ENCODE measurements at regions not wholly inside any gene's neighbourhood (a gene's known extent, or its start where the extent isn't known, plus 50 kb on each side); places are given as distances from the start of the nearest gene placed in this dataset.

DNA sequence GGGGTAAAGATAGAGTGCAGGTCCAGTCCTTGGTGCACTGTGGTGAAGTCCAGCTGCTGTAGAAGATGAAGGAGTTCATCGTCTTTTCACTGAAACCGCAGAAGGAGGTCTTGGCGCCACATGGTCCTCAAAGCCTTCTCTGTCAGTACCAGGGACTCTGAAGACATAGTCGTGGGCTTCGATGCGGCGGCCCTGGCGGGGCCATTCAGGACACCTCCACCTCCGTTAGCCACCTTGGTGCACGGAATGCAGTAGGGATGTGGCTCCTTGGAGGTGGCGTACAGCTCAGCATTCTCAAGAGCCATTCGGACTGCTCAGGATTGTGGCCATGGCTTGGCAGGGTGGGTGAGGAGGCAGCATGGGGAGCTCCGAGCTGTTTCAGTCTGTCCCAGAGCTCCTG lies 418.8 kb downstream of the SUCLG1 start:
- no peaks in the 10 kb centered on the region for H3K36me3 ChIP-seq (ENCODE audit: control insufficient read depth in 1 of 2, insufficient read depth in 2 of 2, low read length in 2 of 2)
- no peaks in the 10 kb centered on the region for H3K9me3 ChIP-seq (ENCODE audit: control insufficient read depth in 1 of 2, low read length in 2 of 2)
- no peak overlapping the region for H3K4me3 ChIP-seq (ENCODE audit: low read depth in 1 of 2, low read length in 2 of 2)
- H3K27ac ChIP-seq (ENCODE audit: low read depth, low read length) = no peak overlapping the region
- no peaks in the 10 kb centered on the region for H3K27me3 ChIP-seq (ENCODE audit: control insufficient read depth in 1 of 2, insufficient read depth in 2 of 2, low read length in 2 of 2)
- no peaks in the 10 kb centered on the region for H3K4me1 ChIP-seq (ENCODE audit: control insufficient read depth in 1 of 2, insufficient read depth in 2 of 2, low read length in 2 of 2)
- H3K9ac ChIP-seq (ENCODE audit: low read depth in 1 of 2, low read length in 2 of 2) = no peak overlapping the region

DNA sequence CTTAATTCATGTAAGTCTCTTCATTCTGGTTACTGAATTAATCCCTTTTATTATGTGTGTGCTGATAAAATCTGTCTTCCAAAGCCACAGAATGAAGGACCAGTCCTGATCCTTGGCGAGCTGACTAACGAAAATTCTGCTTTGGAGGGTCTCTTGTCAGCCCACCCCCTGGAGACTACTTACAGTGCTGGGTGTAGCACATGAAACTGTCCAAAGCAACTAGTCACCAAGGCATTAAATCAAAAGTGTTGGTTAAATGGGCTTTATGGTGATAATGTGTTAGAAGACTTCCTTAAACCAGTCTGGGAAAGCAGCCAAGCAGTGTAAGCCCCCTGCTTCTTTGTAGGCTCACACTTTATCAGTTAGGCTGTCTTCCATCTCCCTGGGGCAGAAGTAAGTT lies 420.2 kb downstream of the SUCLG1 start:
- Histone ChIP-seq H3K36me3 (ENCODE audit: control insufficient read depth in 1 of 2, insufficient read depth in 2 of 2, low read length in 2 of 2) (no peaks in the 10 kb centered on the region), H3K4me1 (ENCODE audit: control insufficient read depth in 1 of 2, insufficient read depth in 2 of 2, low read length in 2 of 2) (no peaks in the 10 kb centered on the region), H3K9me3 (ENCODE audit: control insufficient read depth in 1 of 2, low read length in 2 of 2) (no peaks in the 10 kb centered on the region), H3K27me3 (ENCODE audit: control insufficient read depth in 1 of 2, insufficient read depth in 2 of 2, low read length in 2 of 2) (no peaks in the 10 kb centered on the region), H3K4me3 (ENCODE audit: low read depth in 1 of 2, low read length in 2 of 2) (no peak overlapping the region), H3K27ac (ENCODE audit: low read depth, low read length) (no peak overlapping the region), H3K9ac (ENCODE audit: low read depth in 1 of 2, low read length in 2 of 2) (no peak overlapping the region)

DNA sequence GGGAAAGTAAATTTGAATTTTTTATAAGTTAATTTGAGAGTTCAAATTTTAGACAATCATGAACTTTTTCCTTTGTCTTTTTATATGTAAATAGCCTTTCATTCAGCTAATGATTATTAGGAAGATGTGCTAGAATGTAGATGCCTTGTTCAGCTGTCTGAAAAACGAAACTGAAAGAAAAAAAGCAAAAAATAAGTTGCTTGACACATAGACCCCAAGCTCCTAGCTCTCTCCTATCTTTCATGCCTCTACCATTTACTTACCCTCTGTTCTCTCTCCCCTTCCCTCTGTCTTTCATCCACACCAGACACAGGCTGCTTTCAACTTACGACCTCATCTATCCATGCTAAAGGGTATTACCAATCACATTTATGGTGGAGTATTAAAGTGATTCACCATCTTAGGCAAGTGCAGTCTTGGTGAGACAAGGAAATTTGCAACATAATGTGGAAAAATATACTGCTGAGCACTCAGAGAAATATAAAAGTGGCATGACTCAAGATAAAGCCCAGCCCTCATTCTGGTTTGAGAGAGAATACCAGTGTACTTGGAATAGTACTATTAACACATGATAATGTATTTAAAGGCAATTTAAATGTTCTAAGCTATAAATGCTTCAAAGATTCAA lies 425.6 kb downstream of the SUCLG1 start:
- Histone ChIP-seq H3K4me1 (ENCODE audit: control insufficient read depth in 1 of 2, insufficient read depth in 2 of 2, low read length in 2 of 2) (no peaks in the 10 kb centered on the region), H3K36me3 (ENCODE audit: control insufficient read depth in 1 of 2, insufficient read depth in 2 of 2, low read length in 2 of 2) (no peaks in the 10 kb centered on the region), H3K4me3 (ENCODE audit: low read depth in 1 of 2, low read length in 2 of 2) (no peak overlapping the region), H3K9me3 (ENCODE audit: control insufficient read depth in 1 of 2, low read length in 2 of 2) (no peaks in the 10 kb centered on the region), H3K27ac (ENCODE audit: low read depth, low read length) (no peak overlapping the region), H3K27me3 (ENCODE audit: control insufficient read depth in 1 of 2, insufficient read depth in 2 of 2, low read length in 2 of 2) (no peaks in the 10 kb centered on the region), H3K9ac (ENCODE audit: low read depth in 1 of 2, low read length in 2 of 2) (no peak overlapping the region)

- Histone ChIP-seq H3K9me3 (ENCODE audit: control insufficient read depth in 1 of 2, low read length in 2 of 2) (no peaks in the 10 kb centered on the region), H3K27ac (ENCODE audit: low read depth, low read length) (no peak overlapping the region), H3K27me3 (ENCODE audit: control insufficient read depth in 1 of 2, insufficient read depth in 2 of 2, low read length in 2 of 2) (no peaks in the 10 kb centered on the region), H3K4me1 (ENCODE audit: control insufficient read depth in 1 of 2, insufficient read depth in 2 of 2, low read length in 2 of 2) (no peaks in the 10 kb centered on the region), H3K9ac (ENCODE audit: low read depth in 1 of 2, low read length in 2 of 2) (no peak overlapping the region), H3K36me3 (ENCODE audit: control insufficient read depth in 1 of 2, insufficient read depth in 2 of 2, low read length in 2 of 2) (no peaks in the 10 kb centered on the region), H3K4me3 (ENCODE audit: low read depth in 1 of 2, low read length in 2 of 2) (no peak overlapping the region)
Observed at GRCh38 chr2:84031312-84032050, 427.6 kb downstream of the SUCLG1 start.

GRCh38 chr2:84029903-84030575 lies 429.0 kb downstream of the SUCLG1 start:
- no peaks in the 10 kb centered on the region for H3K36me3 ChIP-seq (ENCODE audit: control insufficient read depth in 1 of 2, insufficient read depth in 2 of 2, low read length in 2 of 2)

GRCh38 chr2:84026818-84027217 lies 432.3 kb downstream of the SUCLG1 start:
- no peaks in the 10 kb centered on the region for H3K9me3 ChIP-seq (ENCODE audit: control insufficient read depth in 1 of 2, low read length in 2 of 2)
- H3K9ac ChIP-seq (ENCODE audit: low read depth in 1 of 2, low read length in 2 of 2) = no peak overlapping the region
- no peaks in the 10 kb centered on the region for H3K27me3 ChIP-seq (ENCODE audit: control insufficient read depth in 1 of 2, insufficient read depth in 2 of 2, low read length in 2 of 2)
- no peaks in the 10 kb centered on the region for H3K36me3 ChIP-seq (ENCODE audit: control insufficient read depth in 1 of 2, insufficient read depth in 2 of 2, low read length in 2 of 2)
- no peak overlapping the region for H3K4me3 ChIP-seq (ENCODE audit: low read depth in 1 of 2, low read length in 2 of 2)
- no peak overlapping the region for H3K27ac ChIP-seq (ENCODE audit: low read depth, low read length)
- no peaks in the 10 kb centered on the region for H3K4me1 ChIP-seq (ENCODE audit: control insufficient read depth in 1 of 2, insufficient read depth in 2 of 2, low read length in 2 of 2)

More at GRCh38 chr2:84029903-84030575, 429.0 kb downstream of the SUCLG1 start:
- H3K4me1 ChIP-seq (ENCODE audit: control insufficient read depth in 1 of 2, insufficient read depth in 2 of 2, low read length in 2 of 2) = no peaks in the 10 kb centered on the region
- H3K27me3 ChIP-seq (ENCODE audit: control insufficient read depth in 1 of 2, insufficient read depth in 2 of 2, low read length in 2 of 2) = no peaks in the 10 kb centered on the region
- H3K4me3 ChIP-seq (ENCODE audit: low read depth in 1 of 2, low read length in 2 of 2) = no peak overlapping the region
- no peak overlapping the region for H3K27ac ChIP-seq (ENCODE audit: low read depth, low read length)
- no peaks in the 10 kb centered on the region for H3K9me3 ChIP-seq (ENCODE audit: control insufficient read depth in 1 of 2, low read length in 2 of 2)
- no peak overlapping the region for H3K9ac ChIP-seq (ENCODE audit: low read depth in 1 of 2, low read length in 2 of 2)

- no peak overlapping the region for H3K27ac ChIP-seq (ENCODE audit: low read depth, low read length)
- H3K9ac ChIP-seq (ENCODE audit: low read depth in 1 of 2, low read length in 2 of 2) = no peak overlapping the region
- H3K9me3 ChIP-seq (ENCODE audit: control insufficient read depth in 1 of 2, low read length in 2 of 2) = no peaks in the 10 kb centered on the region
- H3K4me3 ChIP-seq (ENCODE audit: low read depth in 1 of 2, low read length in 2 of 2) = no peak overlapping the region
- no peaks in the 10 kb centered on the region for H3K36me3 ChIP-seq (ENCODE audit: control insufficient read depth in 1 of 2, insufficient read depth in 2 of 2, low read length in 2 of 2)
- H3K27me3 ChIP-seq (ENCODE audit: control insufficient read depth in 1 of 2, insufficient read depth in 2 of 2, low read length in 2 of 2) = no peaks in the 10 kb centered on the region
- H3K4me1 ChIP-seq (ENCODE audit: control insufficient read depth in 1 of 2, insufficient read depth in 2 of 2, low read length in 2 of 2) = no peaks in the 10 kb centered on the region
Observed at GRCh38 chr2:84022810-84023431, 436.2 kb downstream of the SUCLG1 start.

GRCh38 chr2:84017010-84017409 lies 442.1 kb downstream of the SUCLG1 start:
- Histone ChIP-seq H3K9me3 (ENCODE audit: control insufficient read depth in 1 of 2, low read length in 2 of 2) (no peaks in the 10 kb centered on the region), H3K9ac (ENCODE audit: low read depth in 1 of 2, low read length in 2 of 2) (no peak overlapping the region), H3K4me3 (ENCODE audit: low read depth in 1 of 2, low read length in 2 of 2) (no peak overlapping the region), H3K4me1 (ENCODE audit: control insufficient read depth in 1 of 2, insufficient read depth in 2 of 2, low read length in 2 of 2) (no peaks in the 10 kb centered on the region), H3K27ac (ENCODE audit: low read depth, low read length) (no peak overlapping the region), H3K27me3 (ENCODE audit: control insufficient read depth in 1 of 2, insufficient read depth in 2 of 2, low read length in 2 of 2) (no peaks in the 10 kb centered on the region), H3K36me3 (ENCODE audit: control insufficient read depth in 1 of 2, insufficient read depth in 2 of 2, low read length in 2 of 2) (no peaks in the 10 kb centered on the region)

- H3K9me3 ChIP-seq (ENCODE audit: control insufficient read depth in 1 of 2, low read length in 2 of 2) = no peaks in the 10 kb centered on the region
- H3K4me1 ChIP-seq (ENCODE audit: control insufficient read depth in 1 of 2, insufficient read depth in 2 of 2, low read length in 2 of 2) = no peaks in the 10 kb centered on the region
- H3K4me3 ChIP-seq (ENCODE audit: low read depth in 1 of 2, low read length in 2 of 2) = no peak overlapping the region
- no peaks in the 10 kb centered on the region for H3K27me3 ChIP-seq (ENCODE audit: control insufficient read depth in 1 of 2, insufficient read depth in 2 of 2, low read length in 2 of 2)
- no peak overlapping the region for H3K9ac ChIP-seq (ENCODE audit: low read depth in 1 of 2, low read length in 2 of 2)
- no peaks in the 10 kb centered on the region for H3K36me3 ChIP-seq (ENCODE audit: control insufficient read depth in 1 of 2, insufficient read depth in 2 of 2, low read length in 2 of 2)
- no peak overlapping the region for H3K27ac ChIP-seq (ENCODE audit: low read depth, low read length)
Observed at GRCh38 chr2:84016183-84016582, 442.9 kb downstream of the SUCLG1 start.

- no peak overlapping the region for H3K27ac ChIP-seq (ENCODE audit: low read depth, low read length)
- H3K4me3 ChIP-seq (ENCODE audit: low read depth in 1 of 2, low read length in 2 of 2) = no peak overlapping the region
- no peak overlapping the region for H3K9ac ChIP-seq (ENCODE audit: low read depth in 1 of 2, low read length in 2 of 2)
- no peaks in the 10 kb centered on the region for H3K27me3 ChIP-seq (ENCODE audit: control insufficient read depth in 1 of 2, insufficient read depth in 2 of 2, low read length in 2 of 2)
- no peaks in the 10 kb centered on the region for H3K36me3 ChIP-seq (ENCODE audit: control insufficient read depth in 1 of 2, insufficient read depth in 2 of 2, low read length in 2 of 2)
- H3K4me1 ChIP-seq (ENCODE audit: control insufficient read depth in 1 of 2, insufficient read depth in 2 of 2, low read length in 2 of 2) = no peaks in the 10 kb centered on the region
- H3K9me3 ChIP-seq (ENCODE audit: control insufficient read depth in 1 of 2, low read length in 2 of 2) = no peaks in the 10 kb centered on the region
Observed at GRCh38 chr2:83997889-83998288, 461.2 kb downstream of the SUCLG1 start.

All from duodenal mucosa (tissue), 2 donors.